ENCODE measurements at regions not wholly inside any gene's neighbourhood (a gene's known extent, or its start where the extent isn't known, plus 50 kb on each side); places are given as distances from the start of the nearest gene placed in this dataset.

DNA sequence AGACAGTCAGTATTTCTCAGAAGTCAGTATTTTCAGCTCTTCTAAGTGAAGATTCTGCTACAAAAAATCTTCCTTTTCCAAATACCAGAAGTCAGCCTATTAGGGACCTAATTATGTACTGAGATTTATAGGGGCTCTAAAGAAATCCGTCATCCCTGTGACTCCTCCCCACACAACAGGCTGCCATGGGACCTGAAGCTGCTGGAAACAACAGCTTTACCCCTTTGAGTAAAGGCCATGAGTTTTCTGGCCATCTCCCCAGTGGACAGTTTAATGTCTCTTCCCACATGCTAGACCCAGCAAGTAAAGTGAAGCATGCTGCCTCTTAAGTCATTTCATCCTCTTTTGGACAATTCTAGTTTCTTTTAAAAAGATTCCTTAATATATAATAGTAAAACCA, 255.7 kb upstream of the ACVR2A start:
- no peak overlapping the region for H3K4me2 ChIP-seq
- H3K9me2 ChIP-seq (ENCODE audit: insufficient read depth), result no peaks in the 10 kb centered on the region
- POLR2A ChIA-PET (ENCODE audit: unreplicated experiment), result no interaction called here

DNA sequence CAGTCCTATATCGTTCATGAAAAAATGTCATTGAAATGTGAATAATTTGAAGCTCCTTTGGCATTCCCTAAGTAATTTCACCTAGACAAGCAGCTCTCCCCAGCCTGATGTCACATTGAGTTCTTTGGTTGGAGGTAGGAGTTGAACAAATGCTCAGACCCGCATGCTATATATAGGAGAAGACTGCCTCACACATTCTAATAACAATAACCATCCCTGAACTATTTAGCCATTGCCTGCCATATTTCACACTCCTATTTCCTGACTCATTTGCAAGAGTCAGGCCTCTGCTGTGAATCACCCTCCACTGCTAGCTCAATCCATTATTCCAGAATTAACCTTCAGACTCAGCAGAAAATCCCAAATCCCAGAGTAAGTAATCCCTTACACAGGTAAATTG, 256.6 kb upstream of the ACVR2A start:
- BruUV-seq (replicated peaks), result no TSS peak
- no peak for DNase-seq
- H3K4me1 ChIP-seq (replicated peaks; ENCODE audit: insufficient read depth), result no peaks in the 10 kb centered on the region
- H3K9me2 ChIP-seq (ENCODE audit: insufficient read depth), result no peaks in the 10 kb centered on the region
- H3K36me3 ChIP-seq (ENCODE audit: low read depth), result no peaks in the 10 kb centered on the region
- TF ChIP-seq EZH2 (IDR thresholded peaks at IDR 0.05; ENCODE audit: low read depth), result no peak
- TF ChIP-seq, protein P1, sequence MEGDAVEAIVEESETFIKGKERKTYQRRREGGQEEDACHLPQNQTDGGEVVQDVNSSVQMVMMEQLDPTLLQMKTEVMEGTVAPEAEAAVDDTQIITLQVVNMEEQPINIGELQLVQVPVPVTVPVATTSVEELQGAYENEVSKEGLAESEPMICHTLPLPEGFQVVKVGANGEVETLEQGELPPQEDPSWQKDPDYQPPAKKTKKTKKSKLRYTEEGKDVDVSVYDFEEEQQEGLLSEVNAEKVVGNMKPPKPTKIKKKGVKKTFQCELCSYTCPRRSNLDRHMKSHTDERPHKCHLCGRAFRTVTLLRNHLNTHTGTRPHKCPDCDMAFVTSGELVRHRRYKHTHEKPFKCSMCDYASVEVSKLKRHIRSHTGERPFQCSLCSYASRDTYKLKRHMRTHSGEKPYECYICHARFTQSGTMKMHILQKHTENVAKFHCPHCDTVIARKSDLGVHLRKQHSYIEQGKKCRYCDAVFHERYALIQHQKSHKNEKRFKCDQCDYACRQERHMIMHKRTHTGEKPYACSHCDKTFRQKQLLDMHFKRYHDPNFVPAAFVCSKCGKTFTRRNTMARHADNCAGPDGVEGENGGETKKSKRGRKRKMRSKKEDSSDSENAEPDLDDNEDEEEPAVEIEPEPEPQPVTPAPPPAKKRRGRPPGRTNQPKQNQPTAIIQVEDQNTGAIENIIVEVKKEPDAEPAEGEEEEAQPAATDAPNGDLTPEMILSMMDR (conservative IDR thresholded peaks at IDR 0.05), result no peak
- H3F3A ChIP-seq (ENCODE audit: insufficient read depth, low read depth), result no peaks in the 10 kb centered on the region
- intact Hi-C loops (cut with micrococcal nuclease; ENCODE audit: unreplicated experiment), result no loop called here
- no peak overlapping the region for H3K27ac ChIP-seq
- POLR2A ChIA-PET (ENCODE audit: unreplicated experiment), result no interaction called here
- H3K9me3 ChIP-seq (ENCODE audit: insufficient read depth, low read depth), result no peaks in the 10 kb centered on the region
- H2AFZ ChIP-seq, result no peak overlapping the region
- H3K27me3 ChIP-seq (ENCODE audit: insufficient read depth, low read depth), result no peaks in the 10 kb centered on the region
- no peak overlapping the region for H3K4me2 ChIP-seq
- no peak overlapping the region for H3K4me3 ChIP-seq
- H3K79me2 ChIP-seq (ENCODE audit: low read depth), result no peaks in the 10 kb centered on the region
- H4K20me1 ChIP-seq (ENCODE audit: insufficient read depth), result no peaks in the 10 kb centered on the region
- CTCF ChIA-PET, result no interaction called here

More for the DNA sequence above, 255.7 kb upstream of the ACVR2A start:
- no peak for DNase-seq
- intact Hi-C loops (cut with micrococcal nuclease; ENCODE audit: unreplicated experiment), result no loop called here
- no peaks in the 10 kb centered on the region for H3K36me3 ChIP-seq (ENCODE audit: low read depth)
- H3K4me3 ChIP-seq, result no peak overlapping the region
- no peaks in the 10 kb centered on the region for H3K79me2 ChIP-seq (ENCODE audit: low read depth)
- CTCF ChIA-PET, result no interaction called here
- TF ChIP-seq, protein P1 (conservative IDR thresholded peaks at IDR 0.05), result no peak
- no peak for TF ChIP-seq EZH2 (IDR thresholded peaks at IDR 0.05; ENCODE audit: low read depth)
- no peak overlapping the region for H2AFZ ChIP-seq
- no peaks in the 10 kb centered on the region for H3K9me3 ChIP-seq (ENCODE audit: insufficient read depth, low read depth)
- H3K27ac ChIP-seq, result no peak overlapping the region
- H4K20me1 ChIP-seq (ENCODE audit: insufficient read depth), result no peaks in the 10 kb centered on the region
- H3K27me3 ChIP-seq (ENCODE audit: insufficient read depth, low read depth), result no peaks in the 10 kb centered on the region
- H3F3A ChIP-seq (ENCODE audit: insufficient read depth, low read depth), result no peaks in the 10 kb centered on the region
- H3K4me1 ChIP-seq (replicated peaks; ENCODE audit: insufficient read depth), result no peaks in the 10 kb centered on the region
- no TSS peak for BruUV-seq (replicated peaks)

DNA sequence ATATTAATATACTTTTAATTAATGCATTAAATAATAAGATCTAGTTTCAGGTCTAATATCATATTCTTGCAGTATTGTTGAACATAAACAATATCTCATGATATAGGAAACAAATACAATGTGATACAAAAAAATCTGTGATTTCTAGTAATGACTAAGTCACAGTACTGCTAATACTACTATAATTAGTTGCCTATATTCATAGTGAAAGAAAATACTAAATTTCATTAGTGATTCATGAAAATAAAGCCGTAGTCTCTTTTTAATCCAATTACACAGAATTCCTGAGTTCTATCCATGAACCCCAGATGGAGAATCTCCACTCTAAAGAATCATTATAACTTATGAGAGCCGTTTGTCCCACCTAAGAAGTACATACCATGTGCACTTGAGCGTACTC, 266.3 kb upstream of the ACVR2A start:
- no peak for DNase-seq
- Histone ChIP-seq H3K9me2 (ENCODE audit: insufficient read depth) (no peaks in the 10 kb centered on the region), H3K4me1 (replicated peaks; ENCODE audit: insufficient read depth) (no peaks in the 10 kb centered on the region), H3K9me3 (ENCODE audit: insufficient read depth, low read depth) (no peaks in the 10 kb centered on the region), H3K4me2 (no peak overlapping the region), H4K20me1 (ENCODE audit: insufficient read depth) (no peaks in the 10 kb centered on the region), H3K36me3 (ENCODE audit: low read depth) (no peaks in the 10 kb centered on the region), H3K4me3 (no peak overlapping the region), H3F3A (ENCODE audit: insufficient read depth, low read depth) (no peaks in the 10 kb centered on the region), H3K27ac (no peak overlapping the region), H3K27me3 (ENCODE audit: insufficient read depth, low read depth) (no peaks in the 10 kb centered on the region), H2AFZ (no peak overlapping the region), H3K79me2 (ENCODE audit: low read depth) (no peaks in the 10 kb centered on the region)
- POLR2A ChIA-PET (ENCODE audit: unreplicated experiment), result no interaction called here
- intact Hi-C loops (cut with micrococcal nuclease; ENCODE audit: unreplicated experiment), result no loop called here
- no peak for TF ChIP-seq EZH2 (IDR thresholded peaks at IDR 0.05; ENCODE audit: low read depth)
- TF ChIP-seq, protein P1 (conservative IDR thresholded peaks at IDR 0.05), result no peak
- BruUV-seq (replicated peaks), result no TSS peak
- CTCF ChIA-PET, result no interaction called here
